ENCODE measurements at regions not wholly inside any gene's neighbourhood (a gene's known extent, or its start where the extent isn't known, plus 50 kb on each side); places are given as distances from the start of the nearest gene placed in this dataset.
"Not testable (repeated sequence)": the region's sequence is repeated elsewhere in the genome, so short reads cannot be mapped to it uniquely, and the experiment has no call there.

DNA sequence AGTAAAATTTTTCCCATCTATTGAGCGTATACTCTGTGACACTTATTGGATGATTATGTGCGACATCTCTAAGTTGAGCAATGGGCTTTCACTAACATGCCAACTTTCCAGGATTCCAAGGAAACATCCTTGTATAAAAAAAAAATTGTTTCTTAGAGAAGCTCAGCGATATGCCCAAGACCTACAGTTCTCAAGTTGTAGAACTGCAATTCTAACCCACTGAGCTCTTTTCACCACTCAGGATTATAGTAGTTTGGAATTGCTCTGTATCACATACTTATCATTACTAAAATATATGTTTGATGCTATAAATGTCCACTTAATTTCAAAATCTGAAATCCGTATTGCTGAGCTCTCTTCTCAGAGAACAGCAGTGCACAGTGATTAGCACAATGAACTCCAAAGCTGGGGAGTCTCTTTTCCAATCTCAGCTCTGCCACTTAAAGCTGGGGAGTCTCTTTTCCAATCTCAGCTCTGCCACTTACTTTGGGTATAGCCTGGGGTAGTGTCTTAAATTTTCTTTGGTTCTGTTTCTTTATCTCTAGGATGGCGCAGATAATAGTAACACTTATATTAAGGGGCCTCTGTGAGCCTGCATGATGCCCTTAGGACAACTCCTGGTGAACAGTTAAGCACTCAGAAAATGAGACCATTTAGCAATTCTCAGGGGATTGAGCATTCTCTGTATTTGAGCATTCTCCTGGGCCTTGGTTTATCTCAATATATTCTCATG, 1722.2 kb upstream of the AGA start:
- no peak for DNase-seq

DNA sequence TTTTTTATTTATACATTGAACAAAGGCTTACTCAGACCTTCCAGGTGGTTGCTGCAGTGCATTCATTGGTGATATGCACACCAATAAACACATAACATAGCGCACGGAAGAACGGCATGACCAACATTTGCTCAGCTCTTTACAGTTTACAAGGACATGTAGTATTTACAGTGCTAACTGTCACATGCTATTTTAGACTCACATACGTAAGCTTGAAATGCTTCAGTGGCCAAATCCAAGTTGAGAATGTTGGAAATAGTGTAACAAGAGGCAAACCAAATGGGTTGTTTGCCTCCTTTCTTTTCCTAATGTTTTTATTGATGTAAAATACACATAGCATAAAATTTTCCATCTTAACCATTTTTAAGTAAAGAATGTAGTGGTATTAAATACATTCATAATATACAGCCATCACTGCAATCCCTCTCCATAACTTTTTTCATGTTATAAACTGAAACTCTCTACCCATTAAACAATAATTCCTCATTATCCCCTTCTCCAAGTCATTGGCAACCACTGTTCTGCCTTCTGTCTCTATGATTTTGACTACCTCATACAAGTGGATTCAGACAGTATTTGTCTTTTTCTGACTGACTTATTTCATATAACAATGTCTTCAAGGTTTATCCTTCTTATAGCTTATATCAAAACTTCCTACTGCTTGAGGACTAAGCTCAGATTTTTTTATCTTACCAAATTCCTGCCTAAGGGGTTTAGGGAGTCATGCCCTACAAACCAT, 1722.9 kb upstream of the AGA start:
- DNase-seq, result no peak

DNA sequence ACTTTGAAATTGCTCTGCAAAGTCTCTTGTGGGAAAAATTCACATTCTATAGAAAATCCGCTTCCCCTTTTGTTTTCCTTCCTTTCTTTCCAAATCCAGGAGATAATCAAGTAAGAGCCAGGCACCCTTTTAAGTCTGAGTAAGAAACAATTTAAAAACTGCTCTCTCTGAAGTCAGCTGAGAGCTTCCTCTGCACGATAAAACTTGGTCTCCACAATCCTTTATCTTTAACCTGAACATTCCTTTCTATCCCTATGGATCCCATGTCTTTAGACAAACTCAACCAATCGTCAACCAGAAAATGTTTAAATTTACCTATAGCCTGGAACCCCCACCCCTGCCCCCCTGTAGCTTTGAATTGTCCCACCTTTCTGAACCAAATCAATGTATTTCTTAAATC, 1723.6 kb upstream of the AGA start:
- no peak for DNase-seq

DNA sequence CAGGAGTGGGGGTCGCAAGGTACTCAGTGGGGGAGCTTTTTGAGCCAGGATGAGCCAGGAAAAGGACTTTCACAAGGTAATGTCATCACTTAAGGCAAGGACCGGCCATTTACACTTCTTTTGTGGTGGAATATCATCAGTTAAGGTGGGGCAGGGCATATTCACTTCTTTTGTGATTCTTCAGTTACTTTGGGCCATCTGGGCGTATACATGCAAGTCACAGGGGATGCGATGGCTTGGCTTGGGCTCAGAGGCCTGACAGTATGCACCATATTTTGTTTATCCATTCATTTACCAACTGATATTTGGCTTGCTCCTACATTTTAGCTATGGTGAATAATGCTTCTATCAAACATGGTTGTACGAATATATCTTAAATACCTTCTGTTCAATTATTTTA, 1728.1 kb upstream of the AGA start:
- not testable (repeated sequence) for DNase-seq

DNA sequence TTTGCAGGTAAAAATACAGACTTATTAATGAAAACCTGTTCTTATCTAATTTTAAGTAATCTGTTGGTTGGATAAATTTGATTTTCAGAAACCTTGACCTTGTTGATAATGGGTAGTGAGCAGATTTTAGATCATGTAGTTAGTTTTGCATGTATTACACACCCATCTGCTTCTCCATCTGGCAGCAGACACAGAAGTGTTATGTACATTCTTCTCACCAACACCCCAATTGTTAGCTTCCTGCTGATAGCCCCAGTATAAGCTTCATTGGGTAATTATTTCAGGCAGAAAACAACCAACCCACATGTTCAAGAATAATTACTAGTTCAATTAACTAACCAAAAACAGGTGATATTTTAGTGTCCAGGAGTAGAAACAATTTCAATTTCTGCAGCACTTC, 1740.5 kb upstream of the AGA start:
- no peak for DNase-seq

DNA sequence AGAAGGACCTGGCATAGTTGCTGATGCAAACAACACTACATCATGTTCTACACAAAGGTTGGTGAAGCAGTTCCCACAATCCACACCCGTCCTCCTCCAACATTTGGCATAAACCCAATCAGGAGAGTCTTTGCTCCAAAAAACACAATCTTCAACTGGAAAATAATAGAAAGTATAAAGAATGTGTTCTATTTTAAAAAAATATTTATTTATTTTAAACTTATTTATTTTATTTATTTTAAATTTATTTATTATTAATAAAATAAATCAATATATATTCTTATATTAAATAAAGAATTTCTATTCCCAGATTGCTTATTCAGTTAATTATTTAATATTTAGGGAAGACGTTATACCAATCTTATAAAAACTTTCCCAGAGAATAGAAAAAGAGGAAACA, 1753.7 kb upstream of the AGA start:
- DNase-seq, result no peak

DNA sequence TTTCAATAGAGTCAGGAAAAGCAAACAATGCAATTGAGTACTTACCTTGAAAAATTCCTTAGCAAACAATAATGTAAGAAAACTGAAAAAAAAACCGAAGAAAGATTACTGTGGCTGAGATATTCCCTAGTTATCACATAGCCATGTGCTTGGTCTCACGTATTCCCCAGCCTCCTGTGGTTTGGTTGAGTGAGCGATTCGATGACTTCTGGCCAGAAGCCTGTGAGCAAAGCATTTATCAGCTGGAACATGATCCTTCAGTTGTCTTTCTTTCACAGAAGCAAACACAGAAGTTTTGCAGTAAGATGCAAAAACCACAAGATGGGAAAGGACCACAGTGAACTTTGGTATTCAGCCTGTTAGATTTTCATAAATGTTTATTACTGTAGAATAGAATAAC, 1754.3 kb upstream of the AGA start:
- no peak for DNase-seq

DNA sequence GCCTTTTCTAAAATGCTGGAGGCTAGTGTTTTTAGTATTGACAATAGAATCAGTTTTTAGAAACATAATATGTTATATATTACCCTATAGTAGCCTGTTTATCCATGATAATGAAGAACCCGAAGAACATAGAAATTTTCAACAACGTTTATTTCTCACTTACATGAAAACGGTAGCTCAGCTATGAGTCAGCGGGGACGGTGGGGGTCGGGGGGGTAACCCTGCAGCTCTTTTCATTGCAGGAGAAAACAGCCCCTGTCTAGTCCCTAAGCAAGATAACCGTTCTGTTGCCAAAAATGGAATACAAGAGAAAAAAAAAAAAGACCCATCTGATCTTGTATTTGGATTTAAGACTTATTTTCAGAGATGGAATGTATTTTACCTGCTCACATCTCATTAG, 1758.4 kb upstream of the AGA start:
- no peak for DNase-seq

DNA sequence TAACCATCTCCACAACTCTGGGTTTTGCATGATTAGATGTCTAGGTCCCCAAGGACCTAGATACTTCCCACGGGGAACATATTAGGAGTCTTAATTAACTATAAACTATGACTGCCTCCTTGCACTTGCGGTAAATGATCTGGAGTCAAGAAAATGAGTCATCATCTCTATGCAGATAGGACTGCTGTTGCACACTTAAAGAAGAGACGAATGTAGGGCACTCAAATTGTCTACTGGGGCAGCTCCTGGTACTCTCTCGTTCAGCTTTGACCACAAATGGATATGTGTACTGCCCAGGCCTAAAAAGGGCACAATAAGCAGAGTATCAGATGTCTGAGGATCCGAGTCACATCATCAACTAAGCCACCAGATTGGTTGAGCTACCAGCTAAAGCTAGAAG, 1783.4 kb upstream of the AGA start:
- no peak for DNase-seq

DNA sequence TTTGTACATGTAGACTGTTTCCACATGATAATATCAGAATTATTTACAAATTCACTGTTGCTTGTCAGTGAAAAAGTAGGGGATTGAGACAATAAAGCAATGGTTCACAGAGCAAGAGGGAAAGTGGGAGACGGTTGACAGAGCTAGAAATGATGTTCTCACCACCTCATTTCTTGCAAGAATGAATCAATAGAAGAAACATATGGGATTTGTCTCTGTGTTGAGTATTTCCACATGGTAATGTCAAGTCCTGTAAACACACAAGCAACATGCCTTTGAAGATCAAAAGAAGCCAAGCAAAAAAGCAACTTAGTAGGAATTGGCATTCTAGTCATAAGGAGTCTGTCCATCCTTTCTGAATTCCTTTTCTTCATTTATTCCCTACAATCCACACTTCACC, 1806.6 kb upstream of the AGA start:
- DNase-seq, result no peak

DNA sequence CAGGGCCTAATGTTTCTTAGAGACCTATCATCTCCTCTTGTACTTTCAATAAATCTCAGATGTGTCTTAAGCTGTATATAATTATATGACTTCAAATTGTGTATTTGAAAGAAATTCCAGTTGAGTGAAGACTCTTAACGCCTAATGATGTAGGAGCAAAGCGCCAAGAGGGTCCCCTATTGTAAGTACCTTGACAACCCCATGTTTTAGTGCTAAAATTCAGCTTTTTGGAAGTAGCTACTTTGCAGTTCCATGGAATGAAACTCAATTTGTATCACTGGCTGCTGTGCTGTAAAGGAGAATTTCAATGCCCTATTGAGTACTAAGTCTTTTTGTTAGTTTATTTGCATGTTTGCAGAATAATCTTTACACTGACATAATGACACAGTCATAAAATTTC, 1826.6 kb upstream of the AGA start:
- DNase-seq, result no peak

DNA sequence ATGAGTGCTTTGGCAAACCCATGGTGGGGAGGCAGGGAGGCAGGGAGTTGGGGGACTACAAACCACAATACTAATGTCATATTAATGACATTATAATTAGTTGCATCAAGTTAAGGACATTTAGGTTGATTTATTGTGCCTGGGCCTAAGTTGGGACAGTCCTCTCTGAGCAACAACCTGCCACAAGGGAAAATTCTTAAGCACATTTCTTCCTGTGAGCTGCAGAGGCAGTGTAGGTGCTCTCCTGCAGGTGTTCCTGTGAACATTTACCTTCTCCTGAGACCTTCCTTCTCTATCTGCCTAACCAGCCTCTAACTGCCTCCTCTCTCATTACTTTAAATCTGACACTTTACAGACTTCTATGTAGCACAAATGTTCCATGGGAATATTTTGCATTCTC, 1830.0 kb upstream of the AGA start:
- DNase-seq, result no peak

DNA sequence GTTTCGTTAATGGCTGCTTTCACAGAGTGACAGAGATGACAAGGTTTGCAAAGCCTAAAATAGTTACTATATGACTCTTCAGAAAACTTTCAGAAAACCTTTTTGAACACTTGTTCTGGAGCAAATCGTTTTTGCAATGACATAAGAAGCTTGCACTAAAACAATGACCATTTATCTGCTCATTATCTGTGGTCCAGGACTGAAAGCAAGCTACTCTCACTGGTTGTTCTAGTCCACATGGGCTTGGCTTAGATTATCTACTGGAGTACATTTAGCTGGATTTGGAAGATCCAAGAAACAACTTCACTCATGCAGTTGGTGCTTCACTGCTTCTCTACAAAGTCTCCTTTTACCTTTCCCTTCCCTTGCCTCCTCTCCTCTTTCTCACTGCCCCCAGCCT, 1836.4 kb upstream of the AGA start:
- DNase-seq, result no peak

DNA sequence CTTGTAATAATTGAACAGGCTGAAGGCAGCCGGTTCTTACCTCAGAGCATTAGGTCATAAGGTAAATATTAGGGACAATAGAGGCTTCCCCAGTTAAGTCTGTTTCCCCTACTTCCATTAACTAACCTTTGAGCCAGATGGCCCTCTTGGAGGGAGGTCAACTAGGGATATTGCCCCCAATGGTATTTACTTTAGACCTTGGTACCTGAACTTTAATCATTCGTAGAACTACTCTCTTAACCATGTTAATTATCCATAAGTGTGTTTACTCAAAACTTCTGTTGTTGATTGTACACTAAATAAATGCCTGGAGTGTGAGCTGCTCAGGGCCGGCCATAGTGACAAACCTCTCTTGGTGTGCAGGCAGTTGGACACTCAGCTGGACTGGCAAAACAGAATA, 1843.5 kb upstream of the AGA start:
- DNase-seq, result no peak

DNA sequence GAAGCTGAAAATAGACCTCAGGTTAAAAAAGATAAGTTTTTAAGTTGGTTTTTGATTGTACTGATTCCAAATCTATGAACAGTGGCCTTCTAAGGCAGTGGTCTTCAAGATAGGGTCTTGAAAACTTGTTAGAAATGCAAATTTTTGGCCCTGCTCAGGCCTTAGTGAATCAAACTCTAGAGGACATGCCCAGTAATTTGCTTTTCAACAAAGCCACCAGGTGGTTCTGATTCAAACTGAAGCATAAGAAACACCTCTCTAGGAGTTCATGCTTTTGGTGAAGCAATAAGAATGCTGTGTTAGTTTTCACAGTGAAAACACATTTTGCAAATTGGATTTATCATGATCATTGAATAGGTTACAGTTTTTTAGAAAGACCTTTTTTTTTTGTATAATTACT, 1849.4 kb upstream of the AGA start:
- no peak for DNase-seq

DNA sequence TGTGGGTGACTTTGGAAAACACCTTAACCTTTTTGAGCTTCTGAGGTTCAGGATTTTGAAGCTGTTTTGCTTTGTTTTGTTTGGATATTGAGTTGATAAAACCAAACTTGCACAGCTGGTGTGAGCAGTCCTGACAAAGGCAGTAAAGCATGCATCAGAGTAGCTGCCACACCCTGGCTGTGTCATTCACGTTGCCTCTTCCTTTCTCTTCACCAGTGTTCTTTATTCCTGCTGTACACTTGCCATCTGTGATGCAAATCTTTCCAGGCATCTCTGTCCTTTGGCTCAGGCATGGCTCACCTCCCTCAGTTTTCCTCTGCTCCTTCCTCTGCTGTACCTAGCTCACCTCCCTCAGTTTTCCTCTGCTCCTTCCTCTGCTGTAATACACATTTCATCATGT, 1850.2 kb upstream of the AGA start:
- DNase-seq, result no peak

DNA sequence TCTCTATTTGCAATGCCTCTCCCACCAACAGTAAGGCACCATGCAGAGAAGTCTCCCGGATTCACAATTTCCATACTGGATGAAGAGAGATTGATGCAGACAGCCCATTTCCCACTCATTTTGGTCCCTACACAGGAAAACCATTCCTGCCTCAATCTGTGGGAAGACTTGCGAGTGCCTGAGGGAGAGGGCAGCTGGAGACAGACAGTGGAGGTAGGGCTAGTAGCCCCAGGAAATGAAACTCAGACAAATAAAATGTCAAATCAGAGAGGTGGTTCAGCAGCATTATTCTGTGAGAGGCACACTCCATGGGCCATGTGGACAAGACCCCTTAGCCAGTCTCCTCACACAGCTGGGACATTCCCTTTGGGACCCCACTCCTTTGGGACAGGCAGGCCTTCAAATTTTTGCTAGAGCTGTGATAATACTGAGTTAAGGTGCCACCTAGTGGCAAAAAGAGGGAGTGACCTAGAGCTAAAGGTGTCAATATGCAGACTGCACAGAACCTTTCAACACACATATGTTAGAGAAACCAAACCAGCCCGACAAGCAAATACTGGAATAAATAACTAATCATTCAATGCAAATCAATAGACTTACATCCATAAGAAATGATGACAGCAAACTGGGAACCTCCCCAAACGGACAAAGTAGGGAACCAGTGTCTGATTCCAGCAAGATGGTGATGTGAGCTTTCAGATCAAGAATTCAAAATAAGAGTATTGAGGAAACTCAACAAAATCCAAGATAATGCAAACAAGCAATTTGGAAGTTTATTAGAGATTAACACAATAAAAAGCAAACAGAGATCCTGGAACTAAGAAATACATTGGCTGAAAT, 1865.3 kb upstream of the AGA start:
- no peak for DNase-seq

DNA sequence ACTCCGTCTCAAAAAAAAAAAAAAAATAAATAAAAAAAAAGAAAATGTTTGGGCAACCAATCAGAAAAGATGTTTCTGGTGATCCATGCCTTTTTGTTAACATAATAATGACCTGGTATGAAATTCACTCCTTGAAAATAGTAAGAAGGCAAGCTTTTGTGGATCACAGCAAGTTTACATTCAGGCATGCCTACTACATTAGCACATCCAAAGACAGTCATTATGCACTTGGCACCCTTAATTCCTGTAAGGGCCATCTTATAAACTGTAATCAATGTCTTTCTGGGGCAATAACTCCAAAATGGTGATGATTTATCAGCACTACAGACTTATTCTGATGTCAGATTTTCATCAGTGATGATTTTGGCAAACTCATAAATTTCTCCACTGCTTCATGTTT, 1871.6 kb upstream of the AGA start:
- DNase-seq, result no peak

DNA sequence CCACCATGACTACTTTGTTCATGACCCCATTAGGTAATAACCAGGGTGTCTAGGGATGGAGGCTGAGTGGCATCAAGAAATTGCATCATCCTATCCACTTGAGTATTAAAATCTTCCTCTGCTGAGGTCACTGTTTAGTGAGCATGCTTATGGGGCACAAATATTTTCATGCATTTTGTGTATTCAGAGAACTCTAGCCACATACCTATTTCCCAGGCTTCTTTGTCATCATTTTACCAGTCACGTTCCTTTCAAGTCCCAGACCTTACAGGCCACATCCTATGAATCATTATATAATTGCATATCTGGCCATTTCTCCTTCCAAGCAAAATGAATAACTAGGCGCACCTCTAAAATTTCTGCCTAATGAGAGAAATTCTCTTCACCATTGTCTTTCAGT, 1882.9 kb upstream of the AGA start:
- no peak for DNase-seq

DNA sequence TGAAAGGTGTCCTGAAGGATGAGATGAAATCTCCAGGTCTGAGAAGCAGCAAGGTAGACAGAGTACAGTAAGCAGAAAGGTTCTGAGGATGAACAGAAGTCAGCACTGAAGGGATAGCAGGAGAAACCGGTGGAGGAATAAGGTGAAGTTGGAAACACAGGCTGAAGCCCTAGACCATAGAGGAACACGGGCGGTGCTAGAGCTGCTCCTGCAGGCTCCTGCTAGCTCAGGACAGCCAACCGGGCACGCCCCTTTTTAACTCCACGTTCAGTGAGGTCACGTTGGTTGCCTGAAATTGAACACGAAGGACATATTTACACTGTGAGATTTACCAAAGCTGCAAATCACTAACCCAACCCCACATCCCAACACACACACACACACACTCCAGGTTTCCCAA, 1886.4 kb upstream of the AGA start:
- no peak for DNase-seq

DNA sequence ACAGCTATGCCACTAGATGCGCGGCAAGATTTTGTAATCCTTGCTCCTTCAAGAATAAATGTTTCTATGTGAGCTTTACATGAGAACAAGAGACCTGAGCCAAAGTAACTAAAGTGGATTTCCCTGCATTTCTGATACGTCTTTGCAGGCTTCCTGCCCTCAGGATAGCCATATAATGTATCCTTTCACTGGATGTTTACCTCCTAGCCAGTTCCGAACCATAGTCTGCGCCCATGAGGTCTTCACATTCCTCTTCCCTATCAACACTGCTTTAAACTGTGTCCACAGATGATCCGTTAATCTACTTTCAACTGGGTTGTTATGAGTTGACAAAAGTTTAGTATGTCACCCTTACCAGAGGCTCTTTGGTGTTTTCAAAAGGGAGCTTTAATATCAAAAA, 1889.1 kb upstream of the AGA start:
- DNase-seq, result no peak

DNA sequence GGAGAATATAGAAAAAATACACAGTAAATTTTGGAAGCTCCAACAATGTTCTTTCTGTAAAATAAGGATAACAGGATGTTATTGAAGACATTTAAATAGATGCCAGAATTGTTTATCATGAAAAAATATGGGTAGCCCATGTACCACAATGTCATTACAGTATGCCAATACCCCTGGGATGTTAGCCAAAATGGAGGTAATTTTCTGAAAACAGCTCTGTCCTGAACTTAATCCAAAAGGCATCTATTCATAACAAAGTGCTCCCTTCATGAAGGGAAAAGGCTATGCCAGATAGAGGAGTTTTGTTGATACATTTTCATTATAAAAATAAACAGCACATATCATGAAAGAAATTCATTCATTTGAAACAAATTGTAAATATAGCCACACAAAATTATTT, 1902.6 kb upstream of the AGA start:
- no peak for DNase-seq

DNA sequence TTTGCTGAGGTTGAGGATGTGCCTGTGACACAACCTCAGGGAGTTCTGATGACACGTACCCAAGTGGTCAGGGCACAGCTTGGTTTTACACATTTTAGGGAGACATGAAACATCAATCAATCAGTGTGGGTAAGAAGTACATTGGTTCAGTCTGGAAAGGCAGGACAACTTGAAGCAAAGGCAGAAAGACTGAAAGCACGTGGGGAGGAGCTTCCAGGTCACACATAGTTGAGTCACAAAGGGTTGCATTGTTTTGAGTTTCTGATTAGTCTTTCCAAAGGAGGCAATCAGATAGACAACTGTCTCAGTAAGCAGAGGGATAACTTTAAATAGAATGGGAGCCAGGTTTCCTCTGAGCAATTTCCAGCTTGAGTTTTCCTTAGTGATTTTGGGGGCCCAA, 1910.0 kb upstream of the AGA start:
- no peak for DNase-seq

DNA sequence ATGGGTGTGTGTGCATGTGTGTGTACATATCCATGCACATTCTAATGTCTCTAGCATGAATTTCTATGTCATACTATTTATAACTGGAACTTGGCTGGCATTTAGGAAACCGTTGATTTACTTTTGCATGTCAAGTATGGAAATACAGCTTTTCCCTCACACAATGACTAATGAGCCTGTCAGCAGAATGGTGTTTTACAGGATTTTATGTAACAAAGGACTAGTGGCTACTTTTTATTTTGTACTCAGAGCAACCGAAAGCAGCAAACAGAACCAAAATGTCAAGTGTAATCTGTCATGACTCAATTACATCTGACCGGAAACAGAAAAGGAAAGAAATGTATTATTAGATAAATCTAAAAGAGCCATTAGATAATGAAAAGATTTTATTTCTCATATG, 1911.5 kb upstream of the AGA start:
- no peak for DNase-seq

All from activated T-cell treated with anti-CD3 and anti-CD28 coated beads for 4 hours (primary cell).